Liver (tissue), 3 donors: ENCODE measurements at regions not wholly inside any gene's neighbourhood (a gene's known extent, or its start where the extent isn't known, plus 50 kb on each side); places are given as distances from the start of the nearest gene placed in this dataset.

ENCODE experiments used
- ATF3 ChIP-seq: IDR thresholded peaks from 2 replicates; pipeline ENCODE4 v1.6.1; 2016; ENCODE audit warnings: antibody characterized with exemption
- CTCF ChIP-seq: fragments of 150-350 bp; IDR thresholded peaks from 2 replicates; pipeline ENCODE4 v1.5.1; 2017; ENCODE audit warnings: improper control_type of control experiment, low read depth, low read length; ENCODE audit not compliant: missing input control
- FOXA1 ChIP-seq: IDR thresholded peaks from 2 replicates; pipeline ENCODE4 v1.6.1; 2016; ENCODE audit warnings: antibody characterized with exemption
- GABPA ChIP-seq, 2 donors: IDR thresholded peaks in 1 of 2; conservative IDR thresholded peaks in 1 of 2; 2 replicates each; pipeline ENCODE4 v1.6.1; 2016; ENCODE audit warnings: antibody characterized with exemption in 2 of 2, mild to moderate bottlenecking in 1 of 2, moderate library complexity in 1 of 2
- JUND ChIP-seq, 2 donors: IDR thresholded peaks; 2 replicates each; pipeline ENCODE4 v1.6.1; 2016; ENCODE audit warnings: antibody characterized with exemption in 2 of 2
- RXRA ChIP-seq, 2 donors: IDR thresholded peaks; 2 replicates each; pipeline ENCODE4 v1.6.1; 2017 to 2018; ENCODE audit warnings: antibody characterized with exemption in 2 of 2, mild to moderate bottlenecking in 1 of 2
- SP1 ChIP-seq: IDR thresholded peaks from 2 replicates; pipeline ENCODE4 v1.6.1; 2018; ENCODE audit warnings: antibody characterized with exemption, mild to moderate bottlenecking
- TAF1 ChIP-seq: conservative IDR thresholded peaks from 2 replicates; pipeline ENCODE4 v1.6.1; 2016; ENCODE audit warnings: antibody characterized with exemption, mild to moderate bottlenecking
- TF ChIP-seq, protein P1 (sequence below): IDR thresholded peaks from 2 replicates; pipeline ENCODE4 v1.6.1; 2016; ENCODE audit warnings: antibody characterized with exemption
- TF ChIP-seq, protein P2 (sequence below): IDR thresholded peaks from 2 replicates; pipeline ENCODE4 v1.6.1; 2016; ENCODE audit warnings: antibody characterized with exemption, mild to moderate bottlenecking
- donor health status: healthy.
- donor health status: healthy.

- TF ChIP-seq, protein P1, sequence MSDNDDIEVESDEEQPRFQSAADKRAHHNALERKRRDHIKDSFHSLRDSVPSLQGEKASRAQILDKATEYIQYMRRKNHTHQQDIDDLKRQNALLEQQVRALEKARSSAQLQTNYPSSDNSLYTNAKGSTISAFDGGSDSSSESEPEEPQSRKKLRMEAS: no peak
- no peak for TF ChIP-seq CTCF
- no peak for TF ChIP-seq ATF3
- no peak for TF ChIP-seq SP1
- no peak for TF ChIP-seq JUND (IDR thresholded peaks at IDR 0.05)
- TF ChIP-seq GABPA (IDR thresholded peaks at IDR 0.05 in 1 of 2, conservative IDR thresholded peaks at IDR 0.05 in 1 of 2): no peak
- TF ChIP-seq TAF1: no peak
- TF ChIP-seq, protein P2, sequence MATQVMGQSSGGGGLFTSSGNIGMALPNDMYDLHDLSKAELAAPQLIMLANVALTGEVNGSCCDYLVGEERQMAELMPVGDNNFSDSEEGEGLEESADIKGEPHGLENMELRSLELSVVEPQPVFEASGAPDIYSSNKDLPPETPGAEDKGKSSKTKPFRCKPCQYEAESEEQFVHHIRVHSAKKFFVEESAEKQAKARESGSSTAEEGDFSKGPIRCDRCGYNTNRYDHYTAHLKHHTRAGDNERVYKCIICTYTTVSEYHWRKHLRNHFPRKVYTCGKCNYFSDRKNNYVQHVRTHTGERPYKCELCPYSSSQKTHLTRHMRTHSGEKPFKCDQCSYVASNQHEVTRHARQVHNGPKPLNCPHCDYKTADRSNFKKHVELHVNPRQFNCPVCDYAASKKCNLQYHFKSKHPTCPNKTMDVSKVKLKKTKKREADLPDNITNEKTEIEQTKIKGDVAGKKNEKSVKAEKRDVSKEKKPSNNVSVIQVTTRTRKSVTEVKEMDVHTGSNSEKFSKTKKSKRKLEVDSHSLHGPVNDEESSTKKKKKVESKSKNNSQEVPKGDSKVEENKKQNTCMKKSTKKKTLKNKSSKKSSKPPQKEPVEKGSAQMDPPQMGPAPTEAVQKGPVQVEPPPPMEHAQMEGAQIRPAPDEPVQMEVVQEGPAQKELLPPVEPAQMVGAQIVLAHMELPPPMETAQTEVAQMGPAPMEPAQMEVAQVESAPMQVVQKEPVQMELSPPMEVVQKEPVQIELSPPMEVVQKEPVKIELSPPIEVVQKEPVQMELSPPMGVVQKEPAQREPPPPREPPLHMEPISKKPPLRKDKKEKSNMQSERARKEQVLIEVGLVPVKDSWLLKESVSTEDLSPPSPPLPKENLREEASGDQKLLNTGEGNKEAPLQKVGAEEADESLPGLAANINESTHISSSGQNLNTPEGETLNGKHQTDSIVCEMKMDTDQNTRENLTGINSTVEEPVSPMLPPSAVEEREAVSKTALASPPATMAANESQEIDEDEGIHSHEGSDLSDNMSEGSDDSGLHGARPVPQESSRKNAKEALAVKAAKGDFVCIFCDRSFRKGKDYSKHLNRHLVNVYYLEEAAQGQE: no peak
- TF ChIP-seq FOXA1: no peak
- TF ChIP-seq RXRA (IDR thresholded peaks at IDR 0.05): no peak
These were observed 427.1 kb downstream of the EFNB2 start for GRCh38 chr13:106108346-106108745.
